ENCODE measurements at regions not wholly inside any gene's neighbourhood (a gene's known extent, or its start where the extent isn't known, plus 50 kb on each side); places are given as distances from the start of the nearest gene placed in this dataset.
"Not testable (repeated sequence)": the region's sequence is repeated elsewhere in the genome, so short reads cannot be mapped to it uniquely, and the experiment has no call there.

GRCh38 chr7:68224041-68224741 lies 1227.6 kb downstream of the TYW1 start:
- H3K27me3 ChIP-seq: no peaks in the 10 kb centered on the region
- TF ChIP-seq CTCF (IDR thresholded peaks at IDR 0.05): no peak
- peak in 2 of 4 donors; percentile 3 to 12 for DNase-seq
- ATAC-seq: no peak
- H3K36me3 ChIP-seq: no peaks in the 10 kb centered on the region
- intact Hi-C loops (cut with DNase I): no loop called here
- H3K27ac ChIP-seq: no peak overlapping the region
- no peak overlapping the region for H3K4me3 ChIP-seq
- H3K9me3 ChIP-seq: peaks cover 0 to 15% of the 10 kb centered on the region in 2 donors
- H3K4me1 ChIP-seq: no peaks in the 10 kb centered on the region

GRCh38 chr7:68231011-68231410 lies 1234.4 kb downstream of the TYW1 start:
- ATAC-seq; H3K4me3 ChIP-seq; DNase-seq; H3K36me3 ChIP-seq; H3K4me1 ChIP-seq; intact Hi-C loops (cut with DNase I); H3K27ac ChIP-seq; H3K27me3 ChIP-seq: not testable (repeated sequence)
- H3K9me3 ChIP-seq: peaks cover 0 to 15% of the 10 kb centered on the region in 2 donors

- Histone ChIP-seq H3K4me1 (no peaks in the 10 kb centered on the region), H3K27me3 (no peaks in the 10 kb centered on the region), H3K27ac (no peak overlapping the region), H3K4me3 (no peak overlapping the region), H3K9me3 (peaks cover 0 to 26% of the 10 kb centered on the region in 2 donors), H3K36me3 (no peaks in the 10 kb centered on the region)
- TF ChIP-seq CTCF (IDR thresholded peaks at IDR 0.05): no peak
- DNase-seq (no peak), ATAC-seq (no peak)
- intact Hi-C loops (cut with DNase I): no loop called here
Observed at GRCh38 chr7:68235937-68236336, 1239.3 kb downstream of the TYW1 start.

- DNase-seq: no peak
- intact Hi-C loops (cut with DNase I): no loop called here
- H3K9me3 ChIP-seq: peaks cover 0 to 33% of the 10 kb centered on the region in 2 donors
- no peaks in the 10 kb centered on the region for H3K36me3 ChIP-seq
- no peak for TF ChIP-seq CTCF (IDR thresholded peaks at IDR 0.05)
- H3K4me1 ChIP-seq: no peaks in the 10 kb centered on the region
- H3K27ac ChIP-seq: no peak overlapping the region
- no peak overlapping the region for H3K4me3 ChIP-seq
- no peaks in the 10 kb centered on the region for H3K27me3 ChIP-seq
- no peak for ATAC-seq
Observed at GRCh38 chr7:68238204-68238805, 1241.7 kb downstream of the TYW1 start.

GRCh38 chr7:68243128-68243527 lies 1246.5 kb downstream of the TYW1 start:
- Histone ChIP-seq H3K4me3 (no peak overlapping the region), H3K4me1 (no peaks in the 10 kb centered on the region), H3K36me3 (no peaks in the 10 kb centered on the region), H3K9me3 (peaks cover 0 to 28% of the 10 kb centered on the region in 2 donors), H3K27me3 (no peaks in the 10 kb centered on the region), H3K27ac (no peak overlapping the region)
- intact Hi-C loops (cut with DNase I): no loop called here
- TF ChIP-seq CTCF (IDR thresholded peaks at IDR 0.05): no peak
- DNase-seq: no peak
- no peak for ATAC-seq
